Ishikawa (cell line): ENCODE measurements at regions not wholly inside any gene's neighbourhood (a gene's known extent, or its start where the extent isn't known, plus 50 kb on each side); places are given as distances from the start of the nearest gene placed in this dataset.

ENCODE experiments used
- CEBPB ChIP-seq: IDR thresholded peaks from 2 replicates; pipeline ENCODE4 v1.6.1; 2012
- EP300 ChIP-seq: IDR thresholded peaks from 2 replicates; pipeline ENCODE4 v1.6.1; 2012; ENCODE audit warnings: borderline replicate concordance
- FOXM1 ChIP-seq: IDR thresholded peaks from 2 replicates; pipeline ENCODE4 v1.6.1; 2012; ENCODE audit warnings: low read depth, borderline replicate concordance
- RAD21 ChIP-seq: IDR thresholded peaks from 2 replicates; pipeline ENCODE4 v1.6.1; 2012; ENCODE audit warnings: low read depth
- TAF1 ChIP-seq: IDR thresholded peaks from 2 replicates; pipeline ENCODE4 v1.6.1; 2012; ENCODE audit warnings: low read depth, mild to moderate bottlenecking
- YY1 ChIP-seq: IDR thresholded peaks from 2 replicates; pipeline ENCODE4 v1.6.1; 2012; ENCODE audit warnings: low read depth

DNA sequence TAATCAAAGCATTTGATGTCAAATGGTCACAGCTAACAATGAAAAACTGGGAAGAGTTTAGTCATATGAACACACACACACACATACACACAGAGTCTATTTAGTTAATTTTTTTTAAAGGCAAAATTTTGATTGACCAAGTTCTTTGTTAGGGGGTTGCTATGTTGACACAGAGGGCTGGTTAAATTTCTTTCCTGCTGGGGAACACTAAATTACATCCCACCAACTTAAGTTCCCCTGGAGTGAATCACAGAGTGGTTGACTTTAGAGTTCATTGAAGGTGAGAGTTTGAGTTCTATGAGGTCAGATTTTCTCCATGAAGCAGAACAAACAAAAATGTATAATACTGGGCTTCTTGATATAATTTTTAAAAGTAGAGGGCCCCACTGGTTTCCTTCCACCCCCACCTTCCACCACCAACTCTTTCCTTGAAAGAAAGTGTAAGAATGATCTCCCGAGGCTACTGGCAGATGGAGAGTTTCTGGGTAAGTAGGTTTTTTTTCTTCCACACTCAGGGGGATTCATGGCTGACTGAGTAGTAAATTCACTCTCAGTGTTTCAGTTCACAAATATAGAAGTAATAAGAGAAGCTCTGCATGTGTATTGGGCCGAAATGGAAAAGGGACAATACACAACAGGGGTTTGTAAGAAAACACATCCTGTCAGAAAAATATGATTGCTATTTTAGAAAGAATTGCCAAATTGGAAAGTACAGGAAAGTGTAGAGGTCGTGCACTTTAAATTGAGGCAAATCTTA lies 917.0 kb upstream of the LCORL start:
- peak; percentile 46; the same call in 1 of the 2 replicates for TF ChIP-seq EP300
- TF ChIP-seq RAD21: no peak
- TF ChIP-seq CEBPB: no peak
- TF ChIP-seq YY1: no peak
- peak; percentile 48; the same call in 1 of the 2 replicates for TF ChIP-seq FOXM1
- TF ChIP-seq TAF1: no peak
